Skeletal muscle cell (primary cell): ENCODE measurements at regions not wholly inside any gene's neighbourhood (a gene's known extent, or its start where the extent isn't known, plus 50 kb on each side); places are given as distances from the start of the nearest gene placed in this dataset.
A peak's percentile ranks its signal among the peaks of the same experiment; 100 is the strongest.

ENCODE experiments used
- DNase-seq: peaks from one replicate; pipeline ENCODE4 v3.0.0-alpha.2; 2010; ENCODE audit warnings: low read depth
- H3K4me3 ChIP-seq: 2 replicates; pipeline ENCODE4 v1.5.1; 2011; ENCODE audit warnings: low read depth, mild to moderate bottlenecking, control low read depth, low read length, moderate library complexity

DNA sequence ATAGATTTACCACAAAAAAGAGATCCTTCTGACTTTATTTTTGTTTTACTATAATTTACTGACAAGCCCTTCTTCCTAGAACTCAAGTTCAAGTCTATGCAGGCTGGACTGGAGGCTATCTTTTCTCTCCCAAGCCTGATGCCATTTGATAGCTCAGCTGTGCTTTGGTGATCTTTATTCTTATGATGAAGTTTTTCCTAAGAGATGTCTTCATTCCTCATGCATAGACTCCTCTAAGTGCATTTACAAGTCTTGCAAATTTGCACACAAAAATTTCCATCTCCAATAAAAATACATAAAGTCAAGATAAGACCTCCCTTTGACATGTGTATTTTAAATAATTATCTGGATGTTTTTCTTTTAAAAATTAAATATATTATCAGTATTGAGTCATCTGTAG, 167.4 kb upstream of the ETAA1 start:
- no peak for DNase-seq
- H3K4me3 ChIP-seq, result no peak overlapping the region

- no peak overlapping the region for H3K4me3 ChIP-seq
- no peak for DNase-seq
Observed at GRCh38 chr2:67232936-67233335, 164.2 kb upstream of the ETAA1 start.

DNA sequence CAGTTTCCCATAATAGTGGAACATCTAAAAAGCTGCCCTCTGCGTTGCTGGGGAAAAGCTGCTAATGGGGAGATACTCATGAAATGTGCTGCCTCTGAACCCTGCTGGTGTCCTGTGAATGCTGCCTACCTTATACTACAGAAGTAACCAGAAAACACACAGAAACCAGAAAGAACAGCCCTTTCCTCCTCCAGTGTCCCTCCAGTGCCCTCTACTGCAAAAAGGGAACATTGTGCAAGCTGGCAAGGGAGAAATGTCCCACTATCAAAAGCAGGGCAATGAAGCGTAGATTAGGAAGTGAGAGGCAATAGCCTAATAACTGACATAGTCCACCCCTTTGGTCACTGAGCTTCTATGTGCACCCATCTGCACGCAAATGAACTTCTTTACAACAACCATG, 162.7 kb upstream of the ETAA1 start:
- no peak overlapping the region for H3K4me3 ChIP-seq
- no peak for DNase-seq

GRCh38 chr2:67237288-67237687, 159.8 kb upstream of the ETAA1 start:
- no peak for DNase-seq
- no peak overlapping the region for H3K4me3 ChIP-seq

DNA sequence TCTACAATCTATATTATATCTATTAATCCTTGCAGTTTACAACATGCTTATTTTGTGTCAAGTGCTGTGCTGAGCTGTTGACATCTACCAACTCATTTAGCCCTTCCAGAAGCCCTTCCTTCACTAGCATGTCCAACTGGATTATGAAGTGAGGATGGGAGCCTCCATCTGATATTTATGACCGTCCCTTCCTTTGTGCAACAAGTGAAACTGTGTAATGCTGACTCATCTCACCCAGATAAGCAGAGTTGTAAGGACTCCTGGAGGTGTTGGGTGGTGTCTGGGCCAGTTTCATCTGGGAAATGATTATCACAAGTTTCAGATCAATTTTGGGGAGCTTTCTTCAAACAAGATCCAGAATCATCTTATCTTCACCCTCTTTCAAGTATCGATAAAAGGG, 156.6 kb upstream of the ETAA1 start:
- H3K4me3 ChIP-seq, result no peak overlapping the region
- DNase-seq, result peak; percentile 31

DNA sequence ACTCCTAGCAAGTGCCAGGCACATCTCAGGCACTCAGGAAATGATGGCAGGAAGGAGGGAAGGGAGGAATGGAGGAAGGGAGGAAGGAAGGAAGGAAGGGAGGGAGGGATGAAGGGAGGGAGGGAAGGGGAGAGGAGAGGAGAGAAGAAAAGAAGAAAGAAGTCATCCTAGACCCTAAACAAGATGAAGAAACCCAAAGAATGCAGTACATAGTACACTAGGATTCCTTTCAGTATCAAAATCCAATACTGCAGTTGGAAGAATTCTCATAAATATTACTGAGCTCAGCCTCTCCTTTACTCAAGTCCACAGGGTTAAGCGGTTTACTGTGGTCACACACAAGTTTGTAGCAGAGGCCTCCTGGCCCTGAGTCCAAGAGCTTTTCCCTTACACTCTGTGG, 155.7 kb upstream of the ETAA1 start:
- no peak for DNase-seq
- no peak overlapping the region for H3K4me3 ChIP-seq

- no peak for DNase-seq
- no peak overlapping the region for H3K4me3 ChIP-seq
Observed at GRCh38 chr2:67242456-67242855, 154.7 kb upstream of the ETAA1 start.

DNA sequence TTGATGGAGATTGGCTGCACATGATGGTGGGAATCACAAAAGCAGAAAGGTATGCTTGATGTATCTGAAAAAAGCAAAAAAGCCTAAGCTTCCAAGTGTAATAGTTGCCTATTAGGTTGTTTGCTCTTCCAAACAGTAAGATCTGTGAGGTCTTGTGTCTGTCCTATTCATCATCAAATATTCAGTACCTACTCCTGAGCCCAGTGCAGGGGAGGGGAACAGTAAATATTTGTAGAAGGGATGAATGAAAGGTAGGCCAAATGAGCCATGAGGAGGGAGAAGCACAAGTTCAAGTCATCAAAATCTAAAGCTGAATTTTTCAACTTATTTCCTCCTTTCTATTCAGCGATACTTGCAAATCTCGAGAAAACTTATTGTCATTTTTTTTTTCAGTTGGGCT, 153.2 kb upstream of the ETAA1 start:
- no peak overlapping the region for H3K4me3 ChIP-seq

DNA sequence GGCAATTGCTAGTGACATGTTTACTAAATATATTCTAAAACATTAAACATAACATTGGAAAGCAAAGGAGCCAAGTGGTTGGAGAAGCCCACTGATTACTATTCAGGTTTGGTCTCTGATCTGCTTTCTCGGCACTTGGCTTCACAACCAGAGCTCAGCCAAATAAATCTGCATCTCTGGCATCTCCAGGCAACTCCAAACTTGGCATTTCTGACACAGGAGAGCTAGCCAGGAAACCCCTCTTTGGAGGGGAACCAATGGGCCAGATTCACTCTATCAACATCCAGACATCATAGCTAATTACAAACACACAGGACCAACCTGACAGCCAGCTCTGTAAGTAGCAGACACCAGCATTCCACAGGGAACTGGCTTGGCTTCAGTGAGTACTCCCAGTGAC, 150.3 kb upstream of the ETAA1 start:
- no peak overlapping the region for H3K4me3 ChIP-seq
- DNase-seq, result no peak

More for the DNA sequence above, 153.2 kb upstream of the ETAA1 start:
- no peak for DNase-seq

GRCh38 chr2:67251741-67252140, 145.4 kb upstream of the ETAA1 start:
- DNase-seq, result no peak
- H3K4me3 ChIP-seq, result no peak overlapping the region

- peak; percentile 75 for DNase-seq
Observed at GRCh38 chr2:67255933-67256615, 141.1 kb upstream of the ETAA1 start.

GRCh38 chr2:67256892-67257291, 140.2 kb upstream of the ETAA1 start:
- no peak overlapping the region for H3K4me3 ChIP-seq

More at GRCh38 chr2:67255933-67256615, 141.1 kb upstream of the ETAA1 start:
- H3K4me3 ChIP-seq, result no peak overlapping the region

GRCh38 chr2:67258122-67258521, 139.0 kb upstream of the ETAA1 start:
- no peak for DNase-seq
- no peak overlapping the region for H3K4me3 ChIP-seq

More at GRCh38 chr2:67256892-67257291, 140.2 kb upstream of the ETAA1 start:
- DNase-seq, result peak; percentile 39

GRCh38 chr2:67258831-67259230, 138.3 kb upstream of the ETAA1 start:
- no peak overlapping the region for H3K4me3 ChIP-seq
- DNase-seq, result no peak

DNA sequence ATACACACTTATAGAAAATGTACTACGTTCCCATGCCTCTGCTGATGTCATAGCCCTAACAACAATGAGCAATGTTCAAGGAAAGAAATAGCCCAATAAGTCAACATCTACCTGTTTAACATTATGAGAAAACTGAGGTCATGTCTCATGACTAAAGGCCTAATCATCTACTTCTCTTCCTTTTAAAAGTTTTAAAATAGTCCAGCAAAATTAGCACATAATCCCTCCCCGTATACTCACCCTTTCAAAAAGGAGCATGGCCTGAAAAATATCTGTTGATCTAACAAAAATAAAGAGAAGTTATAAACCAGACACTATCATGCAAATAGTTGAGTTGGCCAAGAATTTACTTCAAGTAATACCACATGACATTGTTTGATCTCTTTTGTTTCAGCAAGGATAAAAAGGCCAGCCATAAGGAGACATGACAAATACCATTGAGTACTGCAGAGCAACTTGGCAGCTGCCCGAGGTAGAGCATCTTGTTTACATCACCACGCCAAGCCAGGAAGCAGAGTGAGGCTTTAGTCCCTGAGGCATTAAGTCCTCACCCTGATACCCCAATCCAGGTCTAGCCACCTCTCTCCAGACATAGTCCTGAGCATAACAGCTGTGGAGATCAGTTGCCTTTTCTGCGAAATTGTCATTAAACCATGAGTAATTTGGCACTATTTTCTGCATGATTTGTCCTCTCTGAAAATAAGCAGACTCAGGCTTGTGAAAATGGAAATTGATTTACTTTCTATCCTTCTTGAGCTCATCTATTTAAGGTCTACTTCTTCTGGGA, 137.4 kb upstream of the ETAA1 start:
- H3K4me3 ChIP-seq, result no peak overlapping the region
- DNase-seq, result peak; percentile 81

- no peak overlapping the region for H3K4me3 ChIP-seq
- DNase-seq, result peak; percentile 99
Observed at GRCh38 chr2:67260343-67261277, 136.5 kb upstream of the ETAA1 start.

- no peak overlapping the region for H3K4me3 ChIP-seq
- no peak for DNase-seq
Observed at GRCh38 chr2:67267241-67267640, 129.9 kb upstream of the ETAA1 start.

DNA sequence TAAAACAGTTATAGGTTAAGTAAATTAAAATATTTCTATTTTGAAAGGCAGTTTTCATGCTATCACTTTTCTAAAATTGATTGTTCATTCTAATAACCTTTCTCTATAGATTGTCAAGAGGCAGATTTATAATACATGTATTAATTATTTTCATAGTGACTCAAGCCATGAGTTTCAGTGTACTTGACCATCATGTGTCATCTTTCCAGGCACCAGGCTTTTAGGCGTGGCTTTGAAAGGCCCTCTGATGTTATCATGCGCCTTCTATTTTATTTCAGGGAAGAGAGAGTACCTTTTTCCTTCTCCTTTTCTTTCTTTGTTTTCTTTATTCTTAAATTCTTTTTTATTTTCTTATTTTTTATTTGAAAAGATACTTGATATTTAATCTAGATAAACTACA, 128.3 kb upstream of the ETAA1 start:
- peak; percentile 26 for DNase-seq
- H3K4me3 ChIP-seq, result no peak overlapping the region

GRCh38 chr2:67272195-67272594, 124.9 kb upstream of the ETAA1 start:
- DNase-seq, result no peak

GRCh38 chr2:67277450-67277849, 119.7 kb upstream of the ETAA1 start:
- no peak overlapping the region for H3K4me3 ChIP-seq
- DNase-seq, result no peak

More at GRCh38 chr2:67272195-67272594, 124.9 kb upstream of the ETAA1 start:
- no peak overlapping the region for H3K4me3 ChIP-seq
